Ascending aorta (tissue), 2 donors: ENCODE measurements at regions not wholly inside any gene's neighbourhood (a gene's known extent, or its start where the extent isn't known, plus 50 kb on each side); places are given as distances from the start of the nearest gene placed in this dataset.

Experiments used
- DNase-seq, 2 donors: peaks; one replicate each; pipeline ENCODE4 v3.0.0-alpha.2; 2019; ENCODE audit warnings: low spot score in 2 of 2
- H3K27ac ChIP-seq, 2 donors: fragments of 200-600 bp; sonication (generic); one replicate each; pipeline ENCODE4 v1.5.1; 2016 to 2017; ENCODE audit warnings: mild to moderate bottlenecking in 1 of 2
- H3K27me3 ChIP-seq: fragments of 200-600 bp; sonication (generic); one replicate; pipeline ENCODE4 v1.5.1; 2017
- H3K36me3 ChIP-seq, 2 donors: fragments of 200-600 bp; sonication (generic); one replicate each; pipeline ENCODE4 v1.5.1; 2016
- H3K4me1 ChIP-seq, 2 donors: fragments of 200-600 bp; sonication (generic); one replicate each; pipeline ENCODE4 v1.5.1; 2016 to 2017; ENCODE audit warnings: mild to moderate bottlenecking in 1 of 2
- H3K4me3 ChIP-seq, 2 donors: fragments of 200-600 bp; sonication (generic); one replicate each; pipeline ENCODE4 v1.5.1; 2016 to 2017; ENCODE audit warnings: mild to moderate bottlenecking in 1 of 2
- H3K9me3 ChIP-seq, 2 donors: fragments of 200-600 bp; sonication (generic); one replicate each; pipeline ENCODE4 v1.5.1; 2016
- intact Hi-C: fragments of 100-400 bp; cut with DNase I; formaldehyde crosslinking; loops from one replicate; pipeline ENCODE4 v1.15.1; 2023
- TF ChIP-seq, protein P1 (sequence below), 3 experiments: fragments of 200-600 bp in 2 of 3; fragments of 450-650 bp in 1 of 3; sonication (generic) in 2 of 3; IDR thresholded peaks; one replicate each; pipeline ENCODE4 v1.5.1; 2016 to 2019; ENCODE audit warnings: antibody characterized with exemption in 3 of 3, mild to moderate bottlenecking in 1 of 3, moderate library complexity in 1 of 3

DNA sequence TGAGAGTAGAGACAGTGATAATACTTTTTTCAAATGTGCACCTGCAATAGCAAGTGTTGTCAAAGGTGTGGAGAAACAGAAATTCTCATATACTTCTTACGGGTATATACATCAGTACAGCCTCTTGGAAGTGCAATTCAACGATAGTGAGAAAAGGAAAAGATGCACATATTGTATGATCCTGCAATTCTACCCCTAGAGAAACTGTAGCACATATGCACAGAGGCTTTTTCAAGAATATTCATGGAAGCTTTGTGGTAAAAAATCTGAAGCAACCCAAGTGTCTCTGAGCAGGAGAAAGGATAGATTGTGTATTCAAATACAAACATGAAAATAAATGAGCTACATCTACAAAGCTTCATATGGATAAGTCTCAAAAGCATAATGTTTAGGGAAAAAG, 94.7 kb upstream of the PREP start:
- Histone ChIP-seq H3K4me3 (no peak overlapping the region), H3K27ac (no peak overlapping the region), H3K9me3 (no peaks in the 10 kb centered on the region), H3K36me3 (no peaks in the 10 kb centered on the region), H3K27me3 (no peaks in the 10 kb centered on the region), H3K4me1 (no peaks in the 10 kb centered on the region)
- no peak for DNase-seq
- TF ChIP-seq, protein P1, sequence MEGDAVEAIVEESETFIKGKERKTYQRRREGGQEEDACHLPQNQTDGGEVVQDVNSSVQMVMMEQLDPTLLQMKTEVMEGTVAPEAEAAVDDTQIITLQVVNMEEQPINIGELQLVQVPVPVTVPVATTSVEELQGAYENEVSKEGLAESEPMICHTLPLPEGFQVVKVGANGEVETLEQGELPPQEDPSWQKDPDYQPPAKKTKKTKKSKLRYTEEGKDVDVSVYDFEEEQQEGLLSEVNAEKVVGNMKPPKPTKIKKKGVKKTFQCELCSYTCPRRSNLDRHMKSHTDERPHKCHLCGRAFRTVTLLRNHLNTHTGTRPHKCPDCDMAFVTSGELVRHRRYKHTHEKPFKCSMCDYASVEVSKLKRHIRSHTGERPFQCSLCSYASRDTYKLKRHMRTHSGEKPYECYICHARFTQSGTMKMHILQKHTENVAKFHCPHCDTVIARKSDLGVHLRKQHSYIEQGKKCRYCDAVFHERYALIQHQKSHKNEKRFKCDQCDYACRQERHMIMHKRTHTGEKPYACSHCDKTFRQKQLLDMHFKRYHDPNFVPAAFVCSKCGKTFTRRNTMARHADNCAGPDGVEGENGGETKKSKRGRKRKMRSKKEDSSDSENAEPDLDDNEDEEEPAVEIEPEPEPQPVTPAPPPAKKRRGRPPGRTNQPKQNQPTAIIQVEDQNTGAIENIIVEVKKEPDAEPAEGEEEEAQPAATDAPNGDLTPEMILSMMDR (IDR thresholded peaks at IDR 0.05) = no peak
- intact Hi-C loops = no loop called here

DNA sequence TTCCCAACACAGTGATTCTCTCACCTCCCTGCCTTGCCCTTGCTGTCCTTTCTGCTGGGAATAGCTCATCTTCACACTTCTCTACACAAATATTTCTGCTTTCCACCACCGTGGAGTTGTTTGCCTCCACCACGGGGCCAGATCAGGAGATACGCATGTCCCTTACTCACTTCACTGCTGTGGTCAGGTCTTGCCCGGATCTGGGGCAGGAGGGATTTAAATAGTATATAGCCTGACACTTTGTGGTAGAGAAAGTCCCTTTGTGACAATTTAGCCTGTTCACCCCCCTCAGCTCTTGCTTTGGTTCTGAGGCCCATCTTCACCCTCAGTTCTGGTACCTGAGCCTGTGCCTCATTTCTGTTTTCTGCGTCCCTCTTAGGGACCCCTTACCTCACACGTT, 92.6 kb upstream of the PREP start:
- no peak overlapping the region for H3K4me3 ChIP-seq
- no peak for DNase-seq

DNA sequence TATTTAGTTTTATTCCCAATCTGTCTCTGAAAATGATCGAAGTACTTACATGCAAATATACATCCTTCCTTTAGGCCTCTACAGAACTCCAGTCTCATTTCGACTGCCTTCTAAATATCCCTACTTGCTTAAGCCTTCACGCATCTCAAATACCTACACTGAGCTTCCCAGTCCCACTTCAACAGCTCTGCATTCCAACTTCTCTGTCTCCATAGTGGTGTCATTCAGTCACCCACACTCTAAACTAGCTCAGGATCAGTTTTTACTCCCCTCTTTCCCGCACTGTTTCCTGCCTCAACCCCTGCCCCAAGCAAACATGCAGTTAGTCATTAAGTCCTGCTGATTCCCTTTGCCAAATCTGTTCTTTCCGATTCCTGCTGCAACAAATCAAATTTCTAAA, 91.8 kb upstream of the PREP start:
- Histone ChIP-seq H3K4me1 (no peaks in the 10 kb centered on the region), H3K4me3 (no peak overlapping the region), H3K27ac (no peak overlapping the region), H3K27me3 (no peaks in the 10 kb centered on the region), H3K36me3 (no peaks in the 10 kb centered on the region), H3K9me3 (no peaks in the 10 kb centered on the region)
- intact Hi-C loops = no loop called here
- no peak for DNase-seq
- TF ChIP-seq, protein P1 (IDR thresholded peaks at IDR 0.05) = no peak

More for the DNA sequence above, 92.6 kb upstream of the PREP start:
- H3K27me3 ChIP-seq = no peaks in the 10 kb centered on the region
- H3K4me1 ChIP-seq = no peaks in the 10 kb centered on the region
- no peak overlapping the region for H3K27ac ChIP-seq
- no peaks in the 10 kb centered on the region for H3K36me3 ChIP-seq
- H3K9me3 ChIP-seq = no peaks in the 10 kb centered on the region
- intact Hi-C loops = no loop called here
- TF ChIP-seq, protein P1 (IDR thresholded peaks at IDR 0.05) = no peak

DNA sequence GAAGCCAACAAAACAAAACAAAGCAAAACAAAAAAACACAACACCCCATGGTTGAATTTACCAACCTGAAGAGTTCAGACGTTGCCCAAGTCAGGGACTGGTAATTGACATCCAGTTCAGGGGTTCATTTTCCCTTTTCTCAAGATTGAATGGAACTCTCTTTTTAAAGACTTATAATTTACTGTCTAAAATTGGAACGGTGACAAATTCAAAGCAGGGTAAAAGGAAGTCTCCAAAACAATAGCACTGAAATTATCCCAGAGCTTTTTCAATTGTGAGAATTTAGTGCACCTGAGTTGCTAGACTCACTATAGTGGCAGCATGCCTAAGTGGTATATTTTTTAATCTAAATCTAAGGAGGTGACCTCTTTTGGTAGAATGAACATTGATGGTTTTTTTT, 90.9 kb upstream of the PREP start:
- Histone ChIP-seq H3K4me1 (no peaks in the 10 kb centered on the region), H3K27me3 (no peaks in the 10 kb centered on the region), H3K27ac (no peak overlapping the region), H3K9me3 (no peaks in the 10 kb centered on the region), H3K4me3 (no peak overlapping the region), H3K36me3 (no peaks in the 10 kb centered on the region)
- TF ChIP-seq, protein P1 (IDR thresholded peaks at IDR 0.05) = no peak
- intact Hi-C loops = no loop called here
- no peak for DNase-seq

DNA sequence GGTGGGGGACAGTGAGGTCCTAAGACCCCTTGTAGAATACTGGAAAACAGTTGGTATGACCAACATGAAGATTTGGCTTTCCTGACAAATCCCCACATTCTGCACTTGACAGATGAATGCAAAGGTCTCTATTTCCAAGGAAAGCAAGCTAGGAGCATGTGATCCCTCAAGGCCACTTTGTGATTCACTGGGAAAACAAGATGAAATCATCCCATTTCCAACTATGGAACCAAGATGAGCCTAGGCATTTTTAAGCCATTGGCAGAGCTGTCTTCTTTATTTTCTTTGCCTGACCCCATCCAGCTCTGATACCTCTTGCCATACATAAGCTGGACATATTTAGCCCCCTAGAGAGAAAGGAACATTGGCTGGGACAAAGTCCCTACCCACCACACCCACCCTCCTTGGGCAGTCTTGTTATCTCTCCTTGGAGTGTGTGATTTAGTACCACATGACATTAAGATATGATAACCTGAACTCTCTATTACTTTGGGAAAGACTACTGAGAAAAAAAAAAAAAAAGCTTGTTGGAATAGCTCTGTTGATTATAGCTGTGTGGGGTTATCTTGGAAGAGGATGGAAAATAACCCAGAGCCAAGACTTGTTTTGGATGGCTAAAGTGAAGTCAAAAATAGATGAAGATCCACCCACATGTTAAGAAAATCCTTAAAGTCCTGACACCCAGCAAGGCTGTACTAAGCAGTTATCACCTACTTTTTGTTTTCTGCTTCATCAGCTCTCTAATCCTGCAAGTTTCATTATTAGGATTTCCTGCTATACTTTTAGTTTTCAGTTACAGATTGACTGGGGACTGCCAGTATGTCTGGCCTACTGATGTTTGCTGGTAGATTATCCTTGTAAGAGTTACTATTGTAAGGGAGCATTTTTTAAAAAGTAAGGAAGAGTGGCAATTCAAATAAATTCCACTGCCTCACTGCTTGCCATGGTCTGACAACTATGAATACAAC, 90.1 kb upstream of the PREP start:
- intact Hi-C loops = no loop called here
- Histone ChIP-seq H3K36me3 (no peaks in the 10 kb centered on the region), H3K4me3 (no peak overlapping the region), H3K4me1 (no peaks in the 10 kb centered on the region), H3K9me3 (no peaks in the 10 kb centered on the region), H3K27ac (no peak overlapping the region), H3K27me3 (no peaks in the 10 kb centered on the region)
- no peak for DNase-seq
- TF ChIP-seq, protein P1 (IDR thresholded peaks at IDR 0.05) = no peak
